Endothelial cell of umbilical vein (primary cell): ENCODE measurements at regions not wholly inside any gene's neighbourhood (a gene's known extent, or its start where the extent isn't known, plus 50 kb on each side); places are given as distances from the start of the nearest gene placed in this dataset.

Experiments used
- BruUV-seq: library from RNA; stranded (reverse); fragments of 400-500 nt; replicated peaks from 2 replicates; lab custom pipeline; 2021; lab: Mats Ljungman, UMichigan
- CTCF ChIA-PET: fragments of 300-600, 350-600 bp; sonication (Branson Sonifier 250); formaldehyde crosslinking; loops from one replicate; lab custom pipeline; 2021; ENCODE audit warnings: antibody characterized with exemption, inconsistent platforms; lab: Charles Lee
- POLR2A ChIA-PET: fragments of 300-600, 350-600 bp; sonication (Branson Sonifier 250); formaldehyde crosslinking; loops from one replicate; lab custom pipeline; 2021; ENCODE audit warnings: antibody characterized with exemption, inconsistent platforms; lab: Charles Lee
- DNase-seq: peaks from one replicate; pipeline ENCODE4 v3.0.0-alpha.2; 2011; ENCODE audit warnings: low read depth, low spot score
- FAIRE-seq: peaks from 2 replicates; lab custom pipeline; 2011; peaks lifted over from hg19 to GRCh38; lab: Jason Lieb, UNC
- H2AFZ ChIP-seq: 2 replicates; pipeline ENCODE4 v1.6.0; 2012; ENCODE audit warnings: low read depth, low read length, control low read depth, inconsistent platforms
- H3K27ac ChIP-seq: 2 replicates; pipeline ENCODE4 v1.5.1; 2011; ENCODE audit warnings: low read depth, mild to moderate bottlenecking, control low read depth, low read length, moderate library complexity; ENCODE audit not compliant: insufficient read depth
- H3K27me3 ChIP-seq, 2 experiments: 2 replicates each; pipeline versions ENCODE4 v1.6.0 to v1.6.1; 2011; ENCODE audit warnings: low read length in 2 of 2, mixed read lengths in 1 of 2; ENCODE audit not compliant: control insufficient read depth in 2 of 2, insufficient read depth in 2 of 2
- H3K36me3 ChIP-seq, 2 experiments: 2 replicates in 1 of 2; 3 replicates in 1 of 2; pipeline ENCODE4 v1.5.1; 2011; ENCODE audit warnings: low read length in 2 of 2, mild to moderate bottlenecking in 1 of 2, moderate library complexity in 1 of 2; ENCODE audit not compliant: control insufficient read depth in 2 of 2, insufficient read depth in 2 of 2; ENCODE audit errors: extremely low read depth in 1 of 2
- H3K4me1 ChIP-seq: 3 replicates; pipeline ENCODE4 v1.5.1; 2011; ENCODE audit warnings: mild to moderate bottlenecking, low read length; ENCODE audit not compliant: control insufficient read depth, insufficient read depth; ENCODE audit errors: extremely low read depth
- H3K4me2 ChIP-seq: 2 replicates; pipeline ENCODE4 v1.6.1; 2011; ENCODE audit warnings: low read length, control low read depth, mixed read lengths; ENCODE audit not compliant: insufficient read depth
- H3K4me3 ChIP-seq, 3 experiments: fragments of 200-600 bp in 1 of 3; sonication (generic), shearing (Covaris generic) in 1 of 3; replicated peaks in 1 of 3; 2 replicates each; pipeline ENCODE4 v1.5.1; 2011 to 2016; ENCODE audit warnings: control low read depth in 3 of 3, low read length in 3 of 3, mild to moderate bottlenecking in 2 of 3, inconsistent platforms in 1 of 3, low read depth in 1 of 3, moderate library complexity in 1 of 3; ENCODE audit not compliant: insufficient read depth in 1 of 3
- H3K79me2 ChIP-seq: 2 replicates; pipeline ENCODE4 v1.6.0; 2012; ENCODE audit warnings: low read length, inconsistent platforms; ENCODE audit not compliant: control insufficient read depth, insufficient read depth
- H3K9ac ChIP-seq: replicated peaks from 2 replicates; pipeline ENCODE3; 2011; ENCODE audit warnings: low read length, control low read depth; ENCODE audit not compliant: insufficient read depth; ENCODE audit errors: extremely low read depth
- H3K9me1 ChIP-seq: replicated peaks from 3 replicates; pipeline ENCODE4 v1.6.0; 2011; ENCODE audit warnings: mild to moderate bottlenecking, low read length; ENCODE audit not compliant: control insufficient read depth, insufficient read depth; ENCODE audit errors: extremely low read depth
- H3K9me3 ChIP-seq: replicated peaks from 2 replicates; pipeline ENCODE4 v1.5.1; 2012; ENCODE audit warnings: low read length, inconsistent platforms; ENCODE audit not compliant: control insufficient read depth, insufficient read depth
- H4K20me1 ChIP-seq: replicated peaks from 2 replicates; pipeline ENCODE3; 2011; ENCODE audit warnings: mild to moderate bottlenecking, low read length; ENCODE audit not compliant: control insufficient read depth, insufficient read depth; ENCODE audit errors: extremely low read depth
- EZH2 ChIP-seq: IDR thresholded peaks from 2 replicates; pipeline ENCODE4 v1.6.1; 2012; ENCODE audit warnings: borderline replicate concordance, low read depth, mild to moderate bottlenecking, moderate library complexity, low read length, inconsistent platforms; ENCODE audit not compliant: severe bottlenecking
- FOS ChIP-seq: IDR thresholded peaks from 2 replicates; pipeline ENCODE4 v1.6.1; 2011; ENCODE audit warnings: mild to moderate bottlenecking, low read length, moderate library complexity, borderline replicate concordance; ENCODE audit not compliant: insufficient read depth
- GATA2 ChIP-seq: IDR thresholded peaks from 2 replicates; pipeline ENCODE4 v1.7.0; 2011; ENCODE audit warnings: low read depth, mild to moderate bottlenecking, moderate library complexity, mixed read lengths, low read length; ENCODE audit not compliant: insufficient read length, insufficient read depth
- JUN ChIP-seq: IDR thresholded peaks from 2 replicates; pipeline ENCODE4 v1.6.1; 2011; ENCODE audit warnings: borderline replicate concordance, low read depth; ENCODE audit not compliant: insufficient read length, insufficient read depth
- MAX ChIP-seq: IDR thresholded peaks from 2 replicates; pipeline ENCODE4 v1.6.1; 2011; ENCODE audit not compliant: insufficient read depth, insufficient read length
- MYC ChIP-seq: IDR thresholded peaks from one replicate; pipeline ENCODE4 v1.6.1; 2011; ENCODE audit warnings: mild to moderate bottlenecking, low read depth, low read length
- POLR2A ChIP-seq: IDR thresholded peaks from 2 replicates; pipeline ENCODE4 v1.6.1; 2012; ENCODE audit warnings: low read depth, mild to moderate bottlenecking, control low read depth, low read length
- POLR2AphosphoS5 ChIP-seq: IDR thresholded peaks from 2 replicates; pipeline ENCODE4 v1.6.1; 2012; ENCODE audit warnings: low read depth, mild to moderate bottlenecking, control low read depth, low read length, moderate library complexity; ENCODE audit not compliant: insufficient read depth
- dilution Hi-C: fragments of 300-500 bp; cut with MboI; formaldehyde crosslinking; loops from one replicate; pipeline ENCODE4 v1.15.0; 2019; ENCODE audit warnings: low sequenced_read_pairs; ENCODE audit not compliant: extremely low pct_ligation_motif_present
- intact Hi-C: fragments of 100-400 bp; cut with micrococcal nuclease; formaldehyde crosslinking; loops from one replicate; pipeline ENCODE4 v1.10.0; 2022
- TF ChIP-seq, protein P1 (sequence below), 2 donors: IDR thresholded peaks; 1 replicate in 1 of 2; 2 replicates in 1 of 2; pipeline ENCODE4 v1.5.1; 2011; ENCODE audit warnings: low read length in 2 of 2, mild to moderate bottlenecking in 2 of 2, moderate library complexity in 2 of 2, control low read depth in 1 of 2, inconsistent platforms in 1 of 2, low read depth in 1 of 2; ENCODE audit not compliant: insufficient read depth in 1 of 2; ENCODE audit errors: extremely low read depth in 1 of 2

- dilution Hi-C loops (no loop called here), intact Hi-C loops (no loop called here)
- no TSS peak for BruUV-seq
- H3K79me2 ChIP-seq, result no peaks in the 10 kb centered on the region
- ChIA-PET POLR2A (no interaction called here), CTCF (no interaction called here)
- H4K20me1 ChIP-seq, result no peaks in the 10 kb centered on the region
- H3K27ac ChIP-seq, result no peak overlapping the region
- no peak for DNase-seq
- no peak for TF ChIP-seq POLR2A
- TF ChIP-seq POLR2AphosphoS5, result no peak
- TF ChIP-seq EZH2, result no peak
- no peak for TF ChIP-seq GATA2
- TF ChIP-seq, protein P1, sequence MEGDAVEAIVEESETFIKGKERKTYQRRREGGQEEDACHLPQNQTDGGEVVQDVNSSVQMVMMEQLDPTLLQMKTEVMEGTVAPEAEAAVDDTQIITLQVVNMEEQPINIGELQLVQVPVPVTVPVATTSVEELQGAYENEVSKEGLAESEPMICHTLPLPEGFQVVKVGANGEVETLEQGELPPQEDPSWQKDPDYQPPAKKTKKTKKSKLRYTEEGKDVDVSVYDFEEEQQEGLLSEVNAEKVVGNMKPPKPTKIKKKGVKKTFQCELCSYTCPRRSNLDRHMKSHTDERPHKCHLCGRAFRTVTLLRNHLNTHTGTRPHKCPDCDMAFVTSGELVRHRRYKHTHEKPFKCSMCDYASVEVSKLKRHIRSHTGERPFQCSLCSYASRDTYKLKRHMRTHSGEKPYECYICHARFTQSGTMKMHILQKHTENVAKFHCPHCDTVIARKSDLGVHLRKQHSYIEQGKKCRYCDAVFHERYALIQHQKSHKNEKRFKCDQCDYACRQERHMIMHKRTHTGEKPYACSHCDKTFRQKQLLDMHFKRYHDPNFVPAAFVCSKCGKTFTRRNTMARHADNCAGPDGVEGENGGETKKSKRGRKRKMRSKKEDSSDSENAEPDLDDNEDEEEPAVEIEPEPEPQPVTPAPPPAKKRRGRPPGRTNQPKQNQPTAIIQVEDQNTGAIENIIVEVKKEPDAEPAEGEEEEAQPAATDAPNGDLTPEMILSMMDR (IDR thresholded peaks at IDR 0.05; ENCODE audit: extremely low read depth in 1 of 2, insufficient read depth in 1 of 2, low read depth in 1 of 2, low read length in 2 of 2), result no peak
- TF ChIP-seq FOS, result no peak
- TF ChIP-seq MYC, result no peak
- TF ChIP-seq MAX, result no peak
- TF ChIP-seq JUN, result no peak
- H2AFZ ChIP-seq, result no peak overlapping the region
- H3K4me2 ChIP-seq, result no peak overlapping the region
- no peaks in the 10 kb centered on the region for H3K9me1 ChIP-seq
- H3K27me3 ChIP-seq, result no peaks in the 10 kb centered on the region
- no peaks in the 10 kb centered on the region for H3K36me3 ChIP-seq
- H3K9ac ChIP-seq, result no peak overlapping the region
- peaks cover 2% of the 10 kb centered on the region for H3K9me3 ChIP-seq
- H3K4me3 ChIP-seq, result no peak overlapping the region
- H3K4me1 ChIP-seq, result no peaks in the 10 kb centered on the region
- FAIRE-seq, result no peak
Measured at GRCh38 chr11:115981104-115981481, 476.9 kb upstream of the CADM1 start.
